Suprapubic skin (tissue), 4 donors: ENCODE measurements at regions not wholly inside any gene's neighbourhood (a gene's known extent, or its start where the extent isn't known, plus 50 kb on each side); places are given as distances from the start of the nearest gene placed in this dataset.

Source experiments
- DNase-seq, 2 donors: peaks; one replicate each; pipeline ENCODE4 v3.0.0-alpha.2; 2019; ENCODE audit warnings: low spot score in 2 of 2
- H3K27ac ChIP-seq: fragments of 200-600 bp; sonication (generic); one replicate; pipeline ENCODE4 v1.5.1; 2019
- H3K27me3 ChIP-seq: fragments of 200-600 bp; sonication (generic); one replicate; pipeline ENCODE4 v1.5.1; 2019
- H3K36me3 ChIP-seq: fragments of 200-600 bp; sonication (generic); one replicate; pipeline ENCODE4 v1.5.1; 2019
- H3K4me1 ChIP-seq: fragments of 200-600 bp; sonication (generic); one replicate; pipeline ENCODE4 v1.5.1; 2019
- H3K4me3 ChIP-seq: fragments of 200-600 bp; sonication (generic); one replicate; pipeline ENCODE4 v1.5.1; 2019; ENCODE audit warnings: mild to moderate bottlenecking
- H3K9me3 ChIP-seq: fragments of 200-600 bp; sonication (generic); one replicate; pipeline ENCODE4 v1.5.1; 2019
- CTCF ChIP-seq, 2 donors: fragments of 200-600 bp in 1 of 2; fragments of 450-650 bp in 1 of 2; sonication (generic) in 1 of 2; IDR thresholded peaks; one replicate each; pipeline ENCODE4 v1.5.1; 2016 to 2019; ENCODE audit warnings: antibody characterized with exemption in 2 of 2, mild to moderate bottlenecking in 1 of 2, moderate library complexity in 1 of 2
- EP300 ChIP-seq: sonication (generic); formaldehyde crosslinking; IDR thresholded peaks from one replicate; pipeline ENCODE4 v1.6.1; 2017; ENCODE audit warnings: antibody characterized with exemption
- POLR2A ChIP-seq, 2 donors: fragments of 450-650 bp; IDR thresholded peaks; one replicate each; pipeline ENCODE4 v1.6.1; 2017; ENCODE audit warnings: antibody characterized with exemption in 2 of 2, mild to moderate bottlenecking in 2 of 2, moderate library complexity in 2 of 2
- POLR2AphosphoS5 ChIP-seq, 3 donors: sonication (generic); formaldehyde crosslinking; IDR thresholded peaks; one replicate each; pipeline ENCODE4 v1.6.1; 2017; ENCODE audit warnings: antibody characterized with exemption in 3 of 3
- WGBS: methylation state at CpG from one replicate; pipeline ENCODE4 v1.1.5; 2018; 5-methylcytosine and 5-hydroxymethylcytosine counted together

- Histone ChIP-seq H3K27me3 (no peaks in the 10 kb centered on the region), H3K4me1 (no peaks in the 10 kb centered on the region), H3K27ac (no peak overlapping the region), H3K9me3 (no peaks in the 10 kb centered on the region), H3K36me3 (no peaks in the 10 kb centered on the region), H3K4me3 (no peak overlapping the region)
- TF ChIP-seq POLR2A (IDR thresholded peaks at IDR 0.05) = no peak
- no peak for TF ChIP-seq CTCF (IDR thresholded peaks at IDR 0.05)
- no peak for TF ChIP-seq POLR2AphosphoS5 (IDR thresholded peaks at IDR 0.05)
- TF ChIP-seq EP300 = no peak
- 35% methylated on average over 5 of the region's 5 CpGs for WGBS
- DNase-seq = no peak
Measured at GRCh38 chr12:42969355-42969754, 379.8 kb upstream of the PRICKLE1 start.

- TF ChIP-seq POLR2A (IDR thresholded peaks at IDR 0.05) = no peak
- H3K4me1 ChIP-seq = peaks cover 2% of the 10 kb centered on the region
- DNase-seq = no peak
- no peaks in the 10 kb centered on the region for H3K27me3 ChIP-seq
- no peaks in the 10 kb centered on the region for H3K36me3 ChIP-seq
- H3K9me3 ChIP-seq = no peaks in the 10 kb centered on the region
- H3K4me3 ChIP-seq = no peak overlapping the region
- no peak overlapping the region for H3K27ac ChIP-seq
- WGBS = 78% methylated on average over 1 of the region's 1 CpG
Measured at GRCh38 chr12:42968426-42968825, 378.9 kb upstream of the PRICKLE1 start.

- Histone ChIP-seq H3K4me1 (peaks cover 3% of the 10 kb centered on the region), H3K36me3 (no peaks in the 10 kb centered on the region), H3K27ac (no peak overlapping the region), H3K4me3 (no peak overlapping the region), H3K9me3 (no peaks in the 10 kb centered on the region), H3K27me3 (no peaks in the 10 kb centered on the region)
- TF ChIP-seq POLR2A (IDR thresholded peaks at IDR 0.05) (no peak), CTCF (IDR thresholded peaks at IDR 0.05) (no peak), POLR2AphosphoS5 (IDR thresholded peaks at IDR 0.05) (no peak)
- no peak for DNase-seq
- WGBS = 93% methylated on average over 3 of the region's 3 CpGs
Measured at GRCh38 chr12:42967850-42968249, 378.3 kb upstream of the PRICKLE1 start.

GRCh38 chr12:42963988-42964387 lies 374.4 kb upstream of the PRICKLE1 start:
- Histone ChIP-seq H3K4me1 (peaks cover 12% of the 10 kb centered on the region), H3K36me3 (no peaks in the 10 kb centered on the region), H3K4me3 (no peak overlapping the region), H3K27me3 (no peaks in the 10 kb centered on the region), H3K27ac (no peak overlapping the region), H3K9me3 (no peaks in the 10 kb centered on the region)
- no peak for TF ChIP-seq CTCF (IDR thresholded peaks at IDR 0.05)
- no peak for TF ChIP-seq EP300
- no peak for TF ChIP-seq POLR2A (IDR thresholded peaks at IDR 0.05)
- no peak for TF ChIP-seq POLR2AphosphoS5 (IDR thresholded peaks at IDR 0.05)
- DNase-seq = no peak
- WGBS = 71% methylated on average over 3 of the region's 3 CpGs

- H3K27ac ChIP-seq = no peak overlapping the region
- no peaks in the 10 kb centered on the region for H3K27me3 ChIP-seq
- no peaks in the 10 kb centered on the region for H3K36me3 ChIP-seq
- TF ChIP-seq EP300 (no peak), POLR2A (IDR thresholded peaks at IDR 0.05) (no peak), CTCF (IDR thresholded peaks at IDR 0.05) (no peak), POLR2AphosphoS5 (IDR thresholded peaks at IDR 0.05) (no peak)
- peaks cover 15% of the 10 kb centered on the region for H3K4me1 ChIP-seq
- no peak for DNase-seq
- 56% methylated on average over 2 of the region's 2 CpGs for WGBS
- no peak overlapping the region for H3K4me3 ChIP-seq
- no peaks in the 10 kb centered on the region for H3K9me3 ChIP-seq
Measured at GRCh38 chr12:42962384-42962783, 372.8 kb upstream of the PRICKLE1 start.

GRCh38 chr12:42961395-42961794 lies 371.8 kb upstream of the PRICKLE1 start:
- no peak for TF ChIP-seq POLR2AphosphoS5 (IDR thresholded peaks at IDR 0.05)
- TF ChIP-seq CTCF (IDR thresholded peaks at IDR 0.05) = no peak
- no peak for TF ChIP-seq POLR2A (IDR thresholded peaks at IDR 0.05)
- TF ChIP-seq EP300 = no peak
- WGBS = 49% methylated on average over 3 of the region's 3 CpGs
- H3K27me3 ChIP-seq = no peaks in the 10 kb centered on the region
- H3K4me1 ChIP-seq = peaks cover 15% of the 10 kb centered on the region
- H3K36me3 ChIP-seq = no peaks in the 10 kb centered on the region
- no peak overlapping the region for H3K27ac ChIP-seq
- no peaks in the 10 kb centered on the region for H3K9me3 ChIP-seq
- DNase-seq = no peak
- no peak overlapping the region for H3K4me3 ChIP-seq
